Natural killer cell (primary cell): ENCODE measurements at regions not wholly inside any gene's neighbourhood (a gene's known extent, or its start where the extent isn't known, plus 50 kb on each side); places are given as distances from the start of the nearest gene placed in this dataset.
A peak's percentile ranks its signal among the peaks of the same experiment; 100 is the strongest.

Experiments
- ATAC-seq, 3 donors: fragments of 150-1000 bp in 2 of 3; fragments of 200-7000 bp in 1 of 3; cut with Tn5 transposase; 1 replicate in 1 of 3; 2 replicates in 2 of 3; pipeline ENCODE4 v1.10.0; 2021; ENCODE audit warnings: mild to moderate bottlenecking in 2 of 3, moderate library complexity in 2 of 3
- DNase-seq, 2 donors: peaks; one replicate each; pipeline versions ENCODE4 v3.0.0 to v3.0.0-alpha.2; 2013 to 2021; ENCODE audit warnings: mixed read lengths in 1 of 2
- H3K27ac ChIP-seq: one replicate; pipeline ENCODE4 v1.5.1; 2013; ENCODE audit warnings: mild to moderate bottlenecking, low read length
- H3K27me3 ChIP-seq: one replicate; pipeline ENCODE4 v1.6.1; 2013; ENCODE audit warnings: low read length; ENCODE audit not compliant: control insufficient read depth, insufficient read depth
- H3K36me3 ChIP-seq: one replicate; pipeline ENCODE4 v1.6.1; 2013; ENCODE audit warnings: low read length; ENCODE audit not compliant: control insufficient read depth, insufficient read depth
- H3K4me1 ChIP-seq: one replicate; pipeline ENCODE4 v1.6.1; 2013; ENCODE audit warnings: low read length; ENCODE audit not compliant: control insufficient read depth, insufficient read depth
- H3K4me3 ChIP-seq: one replicate; pipeline ENCODE4 v1.5.1; 2013; ENCODE audit warnings: low read length
- H3K9me3 ChIP-seq: one replicate; pipeline ENCODE4 v1.6.1; 2013; ENCODE audit warnings: low read length; ENCODE audit not compliant: control insufficient read depth, insufficient read depth
- H3K27ac Mint-ChIP-seq, 2 donors: one replicate each; pipeline ENCODE4 v1.8.0; 2022; ENCODE audit warnings: mild to moderate bottlenecking in 2 of 2, mixed read lengths in 2 of 2, moderate library complexity in 1 of 2
- H3K27me3 Mint-ChIP-seq, 2 donors: one replicate each; pipeline ENCODE4 v1.8.0; 2022; ENCODE audit warnings: low read depth in 2 of 2, mixed read lengths in 2 of 2
- H3K36me3 Mint-ChIP-seq: one replicate; pipeline ENCODE4 v1.8.0; 2022; ENCODE audit warnings: mixed read lengths
- H3K4me1 Mint-ChIP-seq, 2 donors: one replicate each; pipeline ENCODE4 v1.8.0; 2022; ENCODE audit warnings: mixed read lengths in 2 of 2
- H3K4me3 Mint-ChIP-seq: one replicate; pipeline ENCODE4 v1.8.0; 2022; ENCODE audit warnings: mild to moderate bottlenecking, moderate library complexity, mixed read lengths
- H3K9me3 Mint-ChIP-seq, 2 donors: one replicate each; pipeline ENCODE4 v1.8.0; 2022; ENCODE audit warnings: mixed read lengths in 2 of 2
- CTCF ChIP-seq: fragments of 200-600 bp; IDR thresholded peaks from one replicate; pipeline ENCODE4 v1.8.0; 2022; ENCODE audit warnings: antibody characterized with exemption
- WGBS: methylation state at CpG from one replicate; pipeline ENCODE4 v1.1.7; 2013; ENCODE audit warnings: missing lambda C conversion rate; ENCODE audit not compliant: insufficient coverage; 5-methylcytosine and 5-hydroxymethylcytosine counted together
- intact Hi-C: fragments of 100-400 bp; cut with micrococcal nuclease; formaldehyde crosslinking; loops from one replicate; pipeline ENCODE4 v1.14.2; 2022

GRCh38 chr6:8245726-8246125, 143.4 kb upstream of the EEF1E1 start:
- H3K36me3 ChIP-seq, result no peaks in the 10 kb centered on the region
- no peak overlapping the region for H3K4me3 Mint-ChIP-seq
- H3K4me1 Mint-ChIP-seq, result no peaks in the 10 kb centered on the region
- no peaks in the 10 kb centered on the region for H3K9me3 Mint-ChIP-seq
- H3K27me3 Mint-ChIP-seq, result peaks cover 0 to 8% of the 10 kb centered on the region in 2 donors
- no peaks in the 10 kb centered on the region for H3K36me3 Mint-ChIP-seq
- intact Hi-C loops, result no loop called here
- H3K27ac ChIP-seq, result no peak overlapping the region
- TF ChIP-seq CTCF, result no peak
- H3K4me3 ChIP-seq, result no peak overlapping the region
- no peaks in the 10 kb centered on the region for H3K9me3 ChIP-seq
- H3K4me1 ChIP-seq, result no peaks in the 10 kb centered on the region
- H3K27ac Mint-ChIP-seq, result no peak overlapping the region
- ATAC-seq, result no peak
- 56% methylated on average over 6 of the region's 6 CpGs for WGBS
- no peak for DNase-seq
- no peaks in the 10 kb centered on the region for H3K27me3 ChIP-seq

- no peaks in the 10 kb centered on the region for H3K9me3 Mint-ChIP-seq
- H3K4me1 Mint-ChIP-seq, result no peaks in the 10 kb centered on the region
- H3K4me3 ChIP-seq, result no peak overlapping the region
- H3K4me1 ChIP-seq, result no peaks in the 10 kb centered on the region
- H3K36me3 ChIP-seq, result no peaks in the 10 kb centered on the region
- no peak overlapping the region for H3K27ac Mint-ChIP-seq
- WGBS, result 78% methylated on average over 3 of the region's 3 CpGs
- H3K4me3 Mint-ChIP-seq, result no peak overlapping the region
- TF ChIP-seq CTCF, result no peak
- intact Hi-C loops, result no loop called here
- no peaks in the 10 kb centered on the region for H3K36me3 Mint-ChIP-seq
- ATAC-seq (peak in 1 of 3 donors; percentile 21), DNase-seq (no peak)
- no peaks in the 10 kb centered on the region for H3K27me3 ChIP-seq
- no peak overlapping the region for H3K27ac ChIP-seq
- no peaks in the 10 kb centered on the region for H3K9me3 ChIP-seq
- peaks cover 0 to 3% of the 10 kb centered on the region in 2 donors for H3K27me3 Mint-ChIP-seq
Observed at GRCh38 chr6:8243475-8243874, 141.1 kb upstream of the EEF1E1 start.

GRCh38 chr6:8242885-8243284, 140.5 kb upstream of the EEF1E1 start:
- no peak for ATAC-seq
- no peak for DNase-seq
- Histone ChIP-seq H3K9me3 (no peaks in the 10 kb centered on the region), H3K27ac (no peak overlapping the region), H3K4me1 (no peaks in the 10 kb centered on the region), H3K36me3 (no peaks in the 10 kb centered on the region), H3K4me3 (no peak overlapping the region), H3K27me3 (no peaks in the 10 kb centered on the region)
- no peak for TF ChIP-seq CTCF
- no peak overlapping the region for H3K27ac Mint-ChIP-seq
- intact Hi-C loops, result no loop called here
- H3K4me1 Mint-ChIP-seq, result no peaks in the 10 kb centered on the region
- WGBS, result 90% methylated on average over 3 of the region's 3 CpGs
- H3K36me3 Mint-ChIP-seq, result no peaks in the 10 kb centered on the region
- H3K9me3 Mint-ChIP-seq, result no peaks in the 10 kb centered on the region
- no peak overlapping the region for H3K4me3 Mint-ChIP-seq
- peaks cover 3 to 4% of the 10 kb centered on the region in 2 donors for H3K27me3 Mint-ChIP-seq

GRCh38 chr6:8240301-8240700, 138.0 kb upstream of the EEF1E1 start:
- Mint-ChIP-seq H3K4me1 (no peaks in the 10 kb centered on the region), H3K36me3 (no peaks in the 10 kb centered on the region), H3K9me3 (no peaks in the 10 kb centered on the region), H3K4me3 (no peak overlapping the region), H3K27me3 (peaks cover 7 to 12% of the 10 kb centered on the region in 2 donors), H3K27ac (no peak overlapping the region)
- no peak for DNase-seq
- Histone ChIP-seq H3K36me3 (no peaks in the 10 kb centered on the region), H3K27ac (no peak overlapping the region), H3K4me1 (no peaks in the 10 kb centered on the region), H3K9me3 (no peaks in the 10 kb centered on the region), H3K4me3 (no peak overlapping the region), H3K27me3 (no peaks in the 10 kb centered on the region)
- WGBS, result 88% methylated on average over 6 of the region's 7 CpGs
- intact Hi-C loops, result no loop called here
- TF ChIP-seq CTCF, result no peak
- ATAC-seq, result no peak
